ENCODE measurements at regions not wholly inside any gene's neighbourhood (a gene's known extent, or its start where the extent isn't known, plus 50 kb on each side); places are given as distances from the start of the nearest gene placed in this dataset.
A peak's percentile ranks its signal among the peaks of the same experiment; 100 is the strongest.

- TF ChIP-seq, protein P1, sequence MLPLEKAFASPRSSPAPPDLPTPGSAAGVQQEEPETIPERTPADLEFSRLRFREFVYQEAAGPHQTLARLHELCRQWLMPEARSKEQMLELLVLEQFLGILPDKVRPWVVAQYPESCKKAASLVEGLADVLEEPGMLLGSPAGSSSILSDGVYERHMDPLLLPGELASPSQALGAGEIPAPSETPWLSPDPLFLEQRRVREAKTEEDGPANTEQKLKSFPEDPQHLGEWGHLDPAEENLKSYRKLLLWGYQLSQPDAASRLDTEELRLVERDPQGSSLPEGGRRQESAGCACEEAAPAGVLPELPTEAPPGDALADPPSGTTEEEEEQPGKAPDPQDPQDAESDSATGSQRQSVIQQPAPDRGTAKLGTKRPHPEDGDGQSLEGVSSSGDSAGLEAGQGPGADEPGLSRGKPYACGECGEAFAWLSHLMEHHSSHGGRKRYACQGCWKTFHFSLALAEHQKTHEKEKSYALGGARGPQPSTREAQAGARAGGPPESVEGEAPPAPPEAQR (tag by site-specific recombination; IDR thresholded peaks at IDR 0.05): no peak
- TF ChIP-seq ZNF645 (tag by site-specific recombination; IDR thresholded peaks at IDR 0.05) (no peak), ZNF658 (tag by site-specific recombination; IDR thresholded peaks at IDR 0.05) (no peak), ZFP37 (tag by site-specific recombination; IDR thresholded peaks at IDR 0.05) (no peak), PRDM6 (tag by site-specific recombination; IDR thresholded peaks at IDR 0.05) (peak; percentile 81), GFI1B (tag by site-specific recombination; IDR thresholded peaks at IDR 0.05) (peak; percentile 56; the same call in 1 of the 2 replicates), ZNF394 (tag by site-specific recombination; IDR thresholded peaks at IDR 0.05; ENCODE audit: borderline replicate concordance) (no peak), KLF10 (tag by site-specific recombination; IDR thresholded peaks at IDR 0.05) (0 out of 2 replicates have a peak, but pooled peaks have one; percentile 43), HOXD13 (CRISPR knock-in tag; IDR thresholded peaks at IDR 0.05; ENCODE audit: borderline replicate concordance) (no peak), ZNF510 (tag by site-specific recombination; IDR thresholded peaks at IDR 0.05; ENCODE audit: insufficient replicate concordance) (no peak), ZNF792 (tag by site-specific recombination; IDR thresholded peaks at IDR 0.05) (no peak)
- TF ChIP-seq, protein P2, sequence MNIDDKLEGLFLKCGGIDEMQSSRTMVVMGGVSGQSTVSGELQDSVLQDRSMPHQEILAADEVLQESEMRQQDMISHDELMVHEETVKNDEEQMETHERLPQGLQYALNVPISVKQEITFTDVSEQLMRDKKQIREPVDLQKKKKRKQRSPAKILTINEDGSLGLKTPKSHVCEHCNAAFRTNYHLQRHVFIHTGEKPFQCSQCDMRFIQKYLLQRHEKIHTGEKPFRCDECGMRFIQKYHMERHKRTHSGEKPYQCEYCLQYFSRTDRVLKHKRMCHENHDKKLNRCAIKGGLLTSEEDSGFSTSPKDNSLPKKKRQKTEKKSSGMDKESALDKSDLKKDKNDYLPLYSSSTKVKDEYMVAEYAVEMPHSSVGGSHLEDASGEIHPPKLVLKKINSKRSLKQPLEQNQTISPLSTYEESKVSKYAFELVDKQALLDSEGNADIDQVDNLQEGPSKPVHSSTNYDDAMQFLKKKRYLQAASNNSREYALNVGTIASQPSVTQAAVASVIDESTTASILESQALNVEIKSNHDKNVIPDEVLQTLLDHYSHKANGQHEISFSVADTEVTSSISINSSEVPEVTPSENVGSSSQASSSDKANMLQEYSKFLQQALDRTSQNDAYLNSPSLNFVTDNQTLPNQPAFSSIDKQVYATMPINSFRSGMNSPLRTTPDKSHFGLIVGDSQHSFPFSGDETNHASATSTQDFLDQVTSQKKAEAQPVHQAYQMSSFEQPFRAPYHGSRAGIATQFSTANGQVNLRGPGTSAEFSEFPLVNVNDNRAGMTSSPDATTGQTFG (tag by site-specific recombination; IDR thresholded peaks at IDR 0.05; ENCODE audit: borderline replicate concordance): no peak
Observed at GRCh38 chr10:100656454-100656853, 88.9 kb upstream of the PAX2 start (continued).

DNA sequence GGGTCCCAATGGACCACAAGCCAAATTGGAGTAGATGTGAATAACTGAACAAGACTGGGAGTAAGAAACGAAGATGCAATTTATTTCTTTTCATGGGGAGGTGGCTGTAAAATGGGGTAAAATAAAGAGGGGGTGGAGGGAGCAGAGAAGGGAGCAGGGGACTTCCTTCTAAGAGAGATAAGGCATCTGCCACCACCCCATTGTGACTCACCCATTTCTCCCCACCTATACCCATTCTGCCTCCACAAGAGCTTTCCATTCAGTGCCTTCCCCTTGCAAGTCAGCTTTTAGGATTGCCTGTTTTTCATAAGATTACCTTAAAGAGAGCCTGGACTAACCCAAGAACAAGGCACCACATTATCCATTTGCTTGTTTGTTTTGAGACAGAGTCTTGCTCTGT lies 87.1 kb upstream of the PAX2 start:
- Histone ChIP-seq H3K9me3 (ENCODE audit: control insufficient read depth, insufficient read depth, low read depth, low read length) (no peaks in the 10 kb centered on the region), H3K27ac (ENCODE audit: extremely low read depth, low read depth, low read length) (no peak overlapping the region), H3K36me3 (ENCODE audit: control insufficient read depth in 2 of 2, insufficient read depth in 1 of 2, low read length in 2 of 2) (no peaks in the 10 kb centered on the region), H3K4me1 (ENCODE audit: control insufficient read depth, insufficient read depth, low read length) (peaks cover 9% of the 10 kb centered on the region), H3K4me3 (ENCODE audit: low read depth, low read length) (no peak overlapping the region)
- TF ChIP-seq ZFP37 (tag by site-specific recombination; IDR thresholded peaks at IDR 0.05): no peak
- TF ChIP-seq ZNF350 (tag by site-specific recombination; IDR thresholded peaks at IDR 0.05): no peak
- no peak for TF ChIP-seq ZNF791 (tag by site-specific recombination; IDR thresholded peaks at IDR 0.05)
- TF ChIP-seq ZNF549 (tag by site-specific recombination; IDR thresholded peaks at IDR 0.05): no peak
- TF ChIP-seq, protein P3, sequence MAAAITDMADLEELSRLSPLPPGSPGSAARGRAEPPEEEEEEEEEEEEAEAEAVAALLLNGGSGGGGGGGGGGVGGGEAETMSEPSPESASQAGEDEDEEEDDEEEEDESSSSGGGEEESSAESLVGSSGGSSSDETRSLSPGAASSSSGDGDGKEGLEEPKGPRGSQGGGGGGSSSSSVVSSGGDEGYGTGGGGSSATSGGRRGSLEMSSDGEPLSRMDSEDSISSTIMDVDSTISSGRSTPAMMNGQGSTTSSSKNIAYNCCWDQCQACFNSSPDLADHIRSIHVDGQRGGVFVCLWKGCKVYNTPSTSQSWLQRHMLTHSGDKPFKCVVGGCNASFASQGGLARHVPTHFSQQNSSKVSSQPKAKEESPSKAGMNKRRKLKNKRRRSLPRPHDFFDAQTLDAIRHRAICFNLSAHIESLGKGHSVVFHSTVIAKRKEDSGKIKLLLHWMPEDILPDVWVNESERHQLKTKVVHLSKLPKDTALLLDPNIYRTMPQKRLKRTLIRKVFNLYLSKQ (tag by site-specific recombination; IDR thresholded peaks at IDR 0.05; ENCODE audit: borderline replicate concordance): no peak
- CTCF ChIA-PET: no interaction called here
- POLR2A ChIA-PET: no interaction called here

Measured in HEK293 (cell line).